AG09319 (cell line): ENCODE measurements at regions not wholly inside any gene's neighbourhood (a gene's known extent, or its start where the extent isn't known, plus 50 kb on each side); places are given as distances from the start of the nearest gene placed in this dataset.
"Not testable (repeated sequence)": the region's sequence is repeated elsewhere in the genome, so short reads cannot be mapped to it uniquely, and the experiment has no call there.

ENCODE experiments used
- DNase-seq: peaks from one replicate; pipeline ENCODE4 v3.0.0-alpha.2; 2010; ENCODE audit warnings: low read depth; ENCODE audit errors: extremely low read depth
- CTCF ChIP-seq: IDR thresholded peaks from 2 replicates; pipeline ENCODE4 v1.5.1; 2011; ENCODE audit warnings: low read depth, mild to moderate bottlenecking, inconsistent platforms, low read length, moderate library complexity

GRCh38 chr11:104781037-104781436 lies 117.2 kb downstream of the CASP12 start:
- DNase-seq = no peak
- no peak for TF ChIP-seq CTCF

GRCh38 chr11:104776501-104777170 lies 121.6 kb downstream of the CASP12 start:
- DNase-seq = no peak
- no peak for TF ChIP-seq CTCF

- no peak for DNase-seq
- no peak for TF ChIP-seq CTCF
Observed at GRCh38 chr11:104774578-104774977, 123.7 kb downstream of the CASP12 start.

- DNase-seq = peak; percentile 70
- TF ChIP-seq CTCF = no peak
Observed at GRCh38 chr11:104772806-104773241, 125.4 kb downstream of the CASP12 start.

GRCh38 chr11:104771763-104772162 lies 126.5 kb downstream of the CASP12 start:
- no peak for DNase-seq
- no peak for TF ChIP-seq CTCF

- not testable (repeated sequence) for DNase-seq
Observed at GRCh38 chr11:104771046-104771445, 127.2 kb downstream of the CASP12 start.

- no peak for TF ChIP-seq CTCF
- no peak for DNase-seq
Observed at GRCh38 chr11:104765401-104766095, 132.7 kb downstream of the CASP12 start.

GRCh38 chr11:104764710-104765045 lies 133.6 kb downstream of the CASP12 start:
- no peak for TF ChIP-seq CTCF
- no peak for DNase-seq
